GM21825 (cell line): ENCODE measurements at regions not wholly inside any gene's neighbourhood (a gene's known extent, or its start where the extent isn't known, plus 50 kb on each side); places are given as distances from the start of the nearest gene placed in this dataset.

Experiments
- ATAC-seq: cut with Tn5 transposase; IDR thresholded peaks from one replicate; pipeline ENCODE4 v1.9.1; 2021; ENCODE audit warnings: mild to moderate bottlenecking, moderate library complexity; ENCODE audit not compliant: unreplicated experiment

DNA sequence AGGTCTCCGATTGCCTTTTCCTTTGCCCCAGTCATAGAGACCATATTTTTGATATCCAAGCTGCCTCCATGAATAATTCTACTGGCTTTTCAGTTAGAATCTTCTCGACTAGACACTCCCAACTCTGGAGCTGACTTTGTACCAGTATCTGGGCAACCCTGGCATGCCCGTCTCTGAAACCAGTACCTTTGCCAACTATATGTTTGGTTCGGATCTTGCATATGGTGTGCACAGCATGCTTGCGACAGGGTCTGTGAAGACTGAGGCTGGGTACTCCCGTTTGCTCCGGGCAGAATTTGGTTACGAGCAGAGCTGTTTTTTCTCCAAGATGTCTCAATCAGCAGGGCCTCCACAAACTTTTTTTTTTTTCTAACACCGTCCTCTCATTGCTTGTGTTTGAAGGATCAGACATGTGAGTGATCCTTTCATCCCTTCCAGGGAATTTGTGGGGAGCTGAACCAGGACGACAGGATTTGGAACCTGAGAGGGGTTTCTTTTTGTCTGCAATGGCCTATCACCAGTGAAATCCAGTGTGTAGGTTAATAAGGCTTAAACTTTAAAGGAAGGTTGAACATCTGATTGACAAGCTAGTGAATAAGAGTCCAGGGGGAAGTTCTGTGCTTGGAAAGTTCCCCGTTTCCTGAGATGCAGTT, 322.3 kb downstream of the MYCN start:
- ATAC-seq: no peak

DNA sequence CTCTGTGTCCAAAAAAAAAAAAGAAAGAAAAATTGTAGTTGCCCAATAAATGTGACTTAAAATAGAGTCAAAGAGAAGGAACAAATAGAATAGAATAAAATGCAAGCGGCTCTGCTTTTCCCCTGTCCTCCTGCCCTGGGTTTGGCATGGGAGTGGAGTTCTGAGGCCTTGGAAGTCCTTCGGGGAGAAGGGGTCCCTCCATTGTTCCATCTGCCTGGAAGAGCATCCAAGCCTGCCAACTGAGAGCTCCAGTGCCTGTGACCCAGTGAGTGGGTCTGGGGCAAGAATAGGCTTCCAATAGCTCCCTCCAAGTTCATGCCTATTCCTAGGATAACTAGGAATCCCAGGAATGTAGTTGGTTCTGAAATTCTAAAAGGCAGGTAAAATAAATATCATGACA, 321.4 kb downstream of the MYCN start:
- ATAC-seq: no peak

DNA sequence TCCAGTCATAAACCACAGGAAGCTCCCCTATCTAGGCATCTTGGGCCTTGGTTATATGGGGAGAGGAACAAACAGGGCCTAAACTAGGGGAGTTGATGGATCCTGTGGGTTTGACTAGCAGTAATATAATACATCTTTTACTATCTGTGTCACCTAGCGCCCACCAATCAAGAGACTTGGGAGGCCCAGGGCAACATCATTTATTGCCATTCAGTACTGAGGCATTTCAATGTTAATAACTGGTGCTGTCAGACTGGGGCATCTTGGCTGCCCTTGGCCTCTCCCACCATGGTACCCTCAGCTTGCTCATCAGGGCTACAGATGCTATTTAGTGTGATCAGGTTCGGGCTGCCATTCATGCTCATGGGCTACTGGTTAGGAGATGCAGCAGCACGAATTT, 320.7 kb downstream of the MYCN start:
- no peak for ATAC-seq

DNA sequence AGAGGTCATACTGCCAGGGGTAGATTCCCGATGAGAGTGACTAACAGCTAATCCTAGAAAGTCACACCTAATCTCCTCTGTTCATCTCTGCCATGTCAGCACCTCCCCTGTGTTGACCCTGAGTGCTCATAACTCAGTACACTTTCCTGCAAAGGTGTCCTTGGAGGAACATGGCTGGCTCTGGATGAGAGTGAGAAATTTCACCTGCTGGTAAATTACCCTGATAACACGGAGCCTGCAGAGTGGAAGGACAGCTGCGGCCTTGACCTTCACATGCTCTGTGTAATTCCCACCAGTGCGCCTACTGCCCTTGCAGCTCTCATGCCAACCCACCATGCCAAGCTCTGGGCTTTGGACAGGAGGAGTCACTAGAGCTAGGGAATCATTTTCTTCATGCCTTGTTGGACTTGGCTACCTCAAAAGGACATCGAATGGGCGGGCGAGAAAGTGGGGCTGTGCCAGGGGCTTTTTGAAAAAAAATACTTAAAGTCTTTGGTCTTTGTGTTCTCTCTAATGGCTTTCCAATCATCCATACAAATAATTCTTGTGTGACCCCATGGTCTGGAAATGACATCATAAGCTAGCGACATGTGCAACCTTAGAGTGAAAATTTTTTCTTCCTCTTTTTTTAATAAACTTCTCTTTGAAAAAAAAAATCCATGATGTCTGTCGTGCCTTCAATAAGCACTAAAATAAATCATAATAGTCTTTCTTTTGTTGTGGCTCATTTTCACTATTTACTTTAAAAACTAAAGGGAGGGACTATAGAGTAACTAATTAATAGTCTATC, 319.9 kb downstream of the MYCN start:
- no peak for ATAC-seq

DNA sequence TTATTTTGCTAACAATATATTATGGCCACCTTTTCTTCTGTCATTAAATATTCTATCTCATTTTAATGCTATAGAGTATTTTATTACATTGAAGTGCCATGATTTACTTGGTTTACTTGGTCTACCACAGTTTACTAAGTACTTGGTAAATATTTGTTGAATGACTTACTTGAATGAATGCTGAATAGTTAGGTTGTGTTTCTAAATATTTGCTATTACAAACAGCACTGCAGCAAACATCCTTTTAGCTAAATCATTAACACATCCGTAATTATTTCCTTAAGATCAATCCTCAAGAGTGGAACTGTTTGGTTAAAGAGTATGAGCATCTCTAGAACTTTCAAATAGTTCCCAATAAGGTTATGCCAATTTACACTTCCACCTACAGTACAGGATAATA, 318.7 kb downstream of the MYCN start:
- ATAC-seq: no peak

DNA sequence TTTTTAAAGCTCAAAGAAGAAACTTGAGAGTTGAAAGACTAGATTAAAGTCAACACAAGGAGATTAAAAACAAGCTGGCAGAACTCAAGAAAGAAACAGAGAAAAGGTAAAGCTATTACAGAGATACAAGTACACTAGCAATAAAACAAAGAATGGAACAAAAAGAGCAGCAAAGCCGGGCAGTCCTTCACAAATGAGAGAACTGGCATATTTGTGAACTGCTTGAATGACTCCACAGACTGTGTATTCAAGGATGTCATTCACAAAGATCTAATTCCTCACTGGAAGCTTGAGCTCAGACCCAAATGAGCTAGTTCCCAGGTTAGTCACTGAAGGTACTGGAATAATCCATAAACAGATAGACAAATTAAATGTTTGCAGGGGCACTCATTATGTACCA, 318.0 kb downstream of the MYCN start:
- no peak for ATAC-seq

DNA sequence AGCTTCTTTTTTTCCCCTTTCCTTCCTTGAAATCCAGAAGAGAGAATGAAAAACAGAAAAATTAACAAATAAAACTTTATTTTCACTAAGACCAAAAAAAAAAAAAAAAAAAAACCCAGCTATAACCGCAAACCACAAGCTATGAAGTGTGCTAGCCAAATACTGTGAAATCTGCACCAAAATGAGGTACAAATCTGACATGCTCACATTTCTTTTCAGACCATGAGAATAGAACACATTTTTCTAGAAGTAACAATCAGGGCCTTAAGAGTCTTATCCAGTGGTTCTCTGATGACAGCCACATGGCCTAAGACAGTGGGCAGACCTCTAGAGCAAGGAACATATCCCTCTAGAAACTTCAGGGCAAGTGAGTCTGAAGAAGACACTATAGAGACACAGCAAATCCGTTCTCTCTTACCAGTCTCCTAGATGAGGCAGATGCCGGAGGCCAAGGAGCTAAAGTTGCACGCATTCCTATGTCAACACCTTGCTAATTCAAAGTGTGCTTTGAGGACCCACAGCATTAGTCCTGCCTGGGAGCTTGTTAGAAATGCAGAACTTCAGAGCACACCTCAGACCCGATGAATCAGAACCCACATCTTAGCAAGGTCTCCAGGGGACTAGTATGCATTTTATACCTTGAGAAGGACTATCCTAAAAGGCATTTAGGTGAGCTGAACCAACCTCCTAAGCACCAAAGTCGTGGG, 317.1 kb downstream of the MYCN start:
- no peak for ATAC-seq

DNA sequence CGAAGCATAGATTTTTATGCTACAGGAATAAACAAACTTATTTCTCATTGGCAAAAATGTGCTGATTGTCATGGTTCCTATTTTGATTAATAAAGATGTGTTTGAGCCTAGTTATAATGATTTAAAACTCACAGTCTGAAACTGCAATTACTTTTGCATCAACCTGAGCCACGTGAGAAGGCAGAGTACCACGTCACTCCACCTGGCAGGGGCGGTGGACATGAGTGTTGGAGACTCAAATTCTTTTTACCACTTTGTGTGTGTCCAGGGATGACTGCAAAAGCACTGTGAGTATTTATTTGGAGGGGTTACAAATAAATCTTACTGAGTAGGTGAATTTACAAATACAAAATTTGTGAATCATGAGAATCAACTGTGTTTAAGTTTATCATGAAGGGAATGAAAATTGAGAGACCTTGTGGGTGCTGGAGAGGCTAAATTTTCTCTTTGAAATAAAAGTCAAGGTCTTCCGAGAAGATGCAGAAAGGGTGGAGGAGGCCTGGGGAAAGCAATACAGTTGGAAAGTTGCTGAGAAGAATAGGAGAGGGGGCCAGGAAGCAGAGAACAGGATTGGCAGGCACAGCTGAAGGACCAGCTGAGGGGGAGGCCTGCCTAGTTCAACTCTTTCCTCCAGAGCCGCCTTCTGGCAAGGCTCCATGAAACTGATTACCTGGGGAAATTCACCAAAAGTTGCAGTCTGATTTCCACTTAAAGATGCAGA, 316.4 kb downstream of the MYCN start:
- no peak for ATAC-seq

DNA sequence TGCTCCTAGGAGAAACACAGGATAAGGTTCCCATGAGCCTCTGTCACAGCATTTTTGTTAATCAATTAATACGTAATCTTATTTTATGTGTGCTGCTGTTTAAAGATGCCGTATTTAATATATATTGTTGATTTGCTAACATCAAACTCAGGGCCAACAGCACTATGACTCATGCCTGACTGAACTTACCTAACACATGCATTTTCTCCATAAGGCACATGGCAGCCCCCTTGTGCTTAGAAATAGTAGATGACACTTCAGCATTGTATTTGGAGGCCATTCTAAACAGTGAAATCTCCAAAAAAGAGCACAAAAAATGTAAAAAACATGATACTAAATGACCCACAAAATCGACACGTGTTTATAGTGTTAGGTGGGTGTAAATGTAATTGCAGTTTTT, 314.8 kb downstream of the MYCN start:
- ATAC-seq: no peak

DNA sequence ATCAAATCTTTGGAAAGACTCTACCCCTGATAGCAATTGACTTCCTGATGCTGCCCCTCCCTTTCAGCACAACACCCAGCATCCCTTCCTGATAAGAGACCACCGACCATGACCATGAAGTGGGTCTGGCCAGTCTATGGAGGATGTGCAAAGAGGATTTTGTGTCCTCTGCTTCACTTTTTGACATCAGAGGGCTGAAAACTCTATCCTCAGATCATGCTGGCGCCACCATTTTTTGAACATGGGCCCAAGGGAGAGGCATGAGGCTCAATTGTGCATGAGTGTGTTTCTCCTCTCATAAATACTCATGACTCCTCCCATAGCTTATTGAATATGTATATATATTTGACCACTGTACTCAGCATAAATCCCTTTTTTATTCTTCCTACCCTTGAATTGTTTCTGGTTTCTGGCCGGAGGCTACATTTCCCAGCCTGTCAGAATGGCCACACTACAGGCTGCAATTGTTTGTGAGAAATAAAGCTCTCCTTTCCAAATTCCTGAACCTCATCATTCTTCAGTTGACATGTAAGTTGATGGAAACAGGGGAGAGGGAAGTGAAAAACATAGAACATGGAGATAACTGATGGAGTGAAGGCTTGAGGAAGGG, 314.1 kb downstream of the MYCN start:
- ATAC-seq: no peak

DNA sequence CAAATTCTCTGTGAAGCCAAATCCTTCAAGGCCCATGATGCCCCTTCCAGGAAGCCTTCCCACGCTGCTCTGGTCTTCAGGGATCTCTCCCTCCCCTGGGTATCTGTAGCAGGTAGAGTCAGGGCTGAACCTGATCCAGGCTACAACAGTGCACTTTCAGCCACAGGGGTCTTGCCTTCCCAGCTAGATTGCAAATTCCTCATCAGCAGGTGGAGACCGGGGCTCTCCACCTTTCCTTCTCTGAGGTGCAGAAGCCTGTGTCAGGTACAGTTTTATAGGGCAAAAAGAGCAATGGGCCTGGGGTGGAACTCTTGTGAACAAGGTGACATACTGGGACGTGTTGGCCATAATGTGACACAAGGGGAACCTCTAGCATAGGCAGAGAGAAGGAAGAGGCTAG, 312.9 kb downstream of the MYCN start:
- ATAC-seq: no peak

DNA sequence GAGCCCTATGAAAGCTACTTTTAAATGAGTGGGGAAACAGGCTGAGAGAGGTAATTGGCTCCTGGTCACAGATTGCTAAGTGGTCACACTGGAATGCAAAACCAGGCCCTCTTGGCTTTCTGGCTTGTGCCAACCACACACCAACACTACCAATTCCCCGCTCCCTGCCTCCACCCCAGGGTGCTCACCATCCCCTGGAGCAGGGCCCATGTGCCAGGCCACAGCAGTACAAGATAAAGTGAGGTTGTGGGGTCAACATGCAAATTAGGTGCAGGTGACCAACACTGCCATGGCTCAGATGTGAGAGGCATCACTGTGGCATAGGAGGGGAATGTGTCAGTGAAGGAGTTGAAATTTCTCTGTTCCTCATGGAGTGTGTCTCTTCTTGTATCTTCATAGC, 312.5 kb downstream of the MYCN start:
- no peak for ATAC-seq

DNA sequence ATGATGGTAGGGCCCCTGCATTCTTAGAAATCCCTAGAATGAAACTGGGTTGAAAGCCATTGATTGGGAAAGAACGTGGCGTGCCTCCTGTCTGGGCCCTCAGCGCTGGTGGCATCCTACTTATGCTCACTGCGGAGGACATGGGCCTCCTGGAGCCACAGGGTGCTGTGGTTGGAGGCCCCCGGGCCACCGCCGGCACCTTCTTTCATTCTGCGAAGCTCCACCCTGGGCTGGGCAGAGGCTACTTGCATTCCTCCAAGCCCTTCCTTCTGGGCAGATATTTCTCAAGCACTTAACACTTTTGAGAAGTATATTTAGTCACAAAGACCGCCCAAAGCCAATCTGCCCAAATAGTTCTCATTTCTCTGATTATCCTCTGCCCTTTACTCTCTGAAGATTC, 311.9 kb downstream of the MYCN start:
- ATAC-seq: no peak

DNA sequence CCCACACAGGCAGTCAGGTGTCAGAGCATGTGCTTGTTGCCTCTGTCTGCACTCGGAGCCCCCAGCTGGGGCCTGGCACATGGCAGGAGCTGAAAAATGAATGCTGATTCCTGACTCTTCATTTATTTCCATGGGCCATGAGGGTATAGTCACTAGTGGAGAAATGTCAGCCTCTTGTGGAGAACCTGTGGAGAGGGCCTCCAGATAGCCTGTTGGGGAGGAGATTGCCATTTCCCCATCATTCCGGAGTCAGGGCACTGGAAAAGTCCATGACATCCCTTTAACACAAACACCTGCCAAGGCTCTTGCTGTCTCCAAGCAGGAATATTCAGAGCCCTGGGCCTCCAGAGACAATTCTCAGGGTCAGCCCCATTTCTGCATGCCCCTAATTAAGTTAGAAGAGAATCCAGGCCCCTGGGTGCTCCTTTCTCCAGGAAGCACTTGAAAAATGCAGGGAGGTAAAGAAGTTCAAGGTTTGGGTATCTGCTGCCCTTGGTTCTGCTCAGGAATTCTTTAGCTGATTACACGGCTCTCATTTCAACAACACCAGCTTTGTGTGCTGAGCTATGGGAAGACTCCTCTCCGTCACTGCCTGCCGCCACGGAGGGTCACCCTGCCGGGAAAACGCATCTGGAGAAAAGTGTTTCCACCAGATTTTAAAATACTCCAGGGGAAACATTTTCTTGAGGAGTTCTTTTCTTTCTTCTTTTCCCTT, 311.3 kb downstream of the MYCN start:
- ATAC-seq: no peak

DNA sequence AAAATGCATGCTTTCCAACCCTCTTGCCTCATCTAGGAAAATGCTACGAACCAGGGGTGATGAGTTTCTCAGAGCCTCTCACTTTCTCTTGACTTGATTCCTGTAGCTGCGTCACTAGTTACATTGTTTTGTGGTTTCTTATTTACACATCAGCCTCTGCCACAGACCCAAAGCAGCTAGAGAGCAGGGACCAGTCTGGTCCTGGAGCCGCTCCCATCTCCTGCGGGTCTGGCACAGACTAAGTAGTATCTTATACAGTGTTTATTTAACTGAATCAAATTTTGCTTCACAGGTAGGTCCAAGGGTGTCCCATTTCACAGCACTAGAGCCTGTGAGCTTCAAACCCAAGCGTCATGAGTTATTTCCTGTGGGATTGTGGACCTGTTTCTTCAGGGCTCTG, 310.5 kb downstream of the MYCN start:
- ATAC-seq: no peak

DNA sequence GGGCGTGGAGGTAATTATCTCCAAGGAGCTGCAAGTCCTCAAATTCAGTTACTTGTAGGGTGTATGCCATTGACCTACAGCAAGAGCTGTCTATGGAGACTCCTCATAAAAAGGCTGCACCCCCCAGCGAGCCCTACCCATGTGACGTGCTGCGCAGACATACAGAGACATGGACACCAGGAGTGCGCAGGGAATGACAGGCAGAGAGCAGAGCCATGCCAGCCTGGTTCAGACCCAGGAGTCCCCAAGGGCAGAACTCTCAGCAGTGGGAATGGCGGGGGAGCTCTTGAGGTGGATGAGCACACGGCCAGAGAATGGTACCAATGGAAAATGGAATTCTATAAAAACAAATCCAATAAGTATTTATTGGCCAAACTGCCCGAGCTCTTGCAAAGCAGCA, 310.1 kb downstream of the MYCN start:
- no peak for ATAC-seq

DNA sequence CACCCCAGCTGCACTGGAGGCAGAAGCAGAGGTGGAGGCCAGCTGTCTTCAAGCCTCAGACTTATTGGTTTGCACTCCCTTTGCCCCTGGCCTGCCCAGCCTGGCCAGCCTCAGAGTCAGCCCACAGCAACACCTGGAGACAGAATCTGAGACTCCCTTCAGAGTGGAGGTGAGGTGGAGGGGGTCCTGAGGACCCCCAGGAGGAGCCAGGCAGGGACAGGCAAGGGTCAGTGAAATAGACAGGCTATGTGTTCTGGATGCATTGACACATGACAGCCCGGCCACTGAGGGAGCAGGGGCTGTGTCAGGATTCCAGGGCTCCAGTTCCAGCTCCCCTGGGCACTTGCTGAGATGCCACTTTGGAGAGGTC, 309.7 kb downstream of the MYCN start:
- ATAC-seq: no peak

DNA sequence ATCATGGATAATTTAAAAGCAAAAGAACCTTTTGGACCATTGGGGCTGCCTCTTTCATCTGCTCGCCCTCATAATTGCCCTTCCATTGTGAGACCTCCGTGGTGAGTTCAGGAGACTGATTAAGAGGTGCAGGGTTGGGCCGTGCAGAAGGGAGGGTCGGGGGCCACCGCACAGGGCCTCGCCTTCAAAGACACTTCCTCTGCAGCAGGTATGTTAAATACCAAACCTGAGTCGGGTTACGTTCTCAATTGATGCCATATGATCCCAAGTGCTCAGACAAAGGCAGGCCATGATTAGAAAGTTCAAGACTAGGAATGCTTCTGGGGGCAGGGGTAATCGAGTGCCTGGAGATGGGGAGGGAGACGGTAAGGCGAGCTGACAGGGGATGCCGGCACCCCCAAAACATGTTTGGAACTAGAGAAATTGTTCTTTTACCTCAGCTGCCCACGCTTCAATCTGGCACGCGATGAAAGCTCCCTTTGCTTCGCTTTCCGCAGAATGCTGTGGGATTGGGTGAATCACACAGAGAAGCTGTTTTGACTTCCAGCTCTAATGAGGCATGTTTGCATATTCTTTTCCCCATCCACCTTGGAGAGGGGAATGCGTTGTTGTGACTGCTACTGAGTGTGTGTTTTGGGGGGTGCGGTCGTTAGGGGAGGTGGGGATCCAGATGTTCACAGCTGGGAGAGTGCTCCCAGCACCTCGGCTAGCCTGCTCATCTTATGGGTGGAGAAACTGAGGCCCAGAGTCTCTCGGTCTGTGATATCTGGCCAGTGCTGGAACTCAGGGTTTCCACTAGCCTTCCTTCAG, 309.1 kb downstream of the MYCN start:
- no peak for ATAC-seq

DNA sequence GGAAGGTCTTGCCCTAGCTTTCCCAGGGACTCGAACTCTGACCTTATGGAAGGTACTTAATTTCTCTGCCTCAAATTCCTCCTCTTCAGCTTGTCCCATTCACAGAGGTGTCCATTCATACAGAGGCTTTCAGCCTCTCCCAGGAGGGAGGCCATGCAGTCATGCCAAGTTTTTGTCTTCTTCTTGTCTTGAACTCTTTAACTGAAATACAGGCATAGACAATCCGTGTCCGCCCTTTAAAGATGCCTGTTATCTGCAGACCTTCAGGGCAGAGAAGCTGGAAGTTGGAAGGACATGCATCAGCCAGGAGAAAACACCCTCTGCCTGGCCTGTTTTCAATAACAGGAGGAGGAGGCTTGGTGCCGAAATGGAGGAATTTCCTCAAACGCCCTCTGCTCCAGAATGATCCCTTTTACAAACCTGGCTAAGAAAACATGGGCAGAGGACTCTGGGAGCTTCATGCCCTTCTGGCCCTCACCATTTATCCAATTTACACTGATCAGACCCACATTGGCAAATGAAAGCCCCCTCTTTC, 308.3 kb downstream of the MYCN start:
- ATAC-seq: no peak
